Liver (tissue), 8 donors: ENCODE measurements at regions not wholly inside any gene's neighbourhood (a gene's known extent, or its start where the extent isn't known, plus 50 kb on each side); places are given as distances from the start of the nearest gene placed in this dataset.

Experiments
- DNase-seq: peaks from one replicate; pipeline ENCODE4 v3.0.0-alpha.2; 2017; ENCODE audit warnings: low spot score
- H3K27ac ChIP-seq, 2 donors: one replicate each; pipeline ENCODE4 v1.7.0; 2013; ENCODE audit warnings: inconsistent platforms in 2 of 2, low read length in 2 of 2, control low read depth in 1 of 2, low read depth in 1 of 2, mild to moderate bottlenecking in 1 of 2
- H3K27me3 ChIP-seq, 4 donors: one replicate each; pipeline versions ENCODE4 v1.6.1 to v1.7.0; 2013; ENCODE audit warnings: low read length in 3 of 4, inconsistent platforms in 1 of 4, mild to moderate bottlenecking in 1 of 4, moderate library complexity in 1 of 4; ENCODE audit not compliant: control insufficient read depth in 4 of 4, insufficient read depth in 4 of 4
- H3K36me3 ChIP-seq, 4 donors: one replicate each; pipeline versions ENCODE4 v1.6.1 to v1.7.0; 2013; ENCODE audit warnings: low read length in 3 of 4, mild to moderate bottlenecking in 3 of 4, low read depth in 1 of 4, moderate library complexity in 1 of 4; ENCODE audit not compliant: control insufficient read depth in 4 of 4, insufficient read depth in 3 of 4
- H3K4me1 ChIP-seq, 4 donors: one replicate each; pipeline versions ENCODE4 v1.6.1 to v1.7.0; 2013; ENCODE audit warnings: low read length in 3 of 4, mild to moderate bottlenecking in 3 of 4, moderate library complexity in 1 of 4; ENCODE audit not compliant: control insufficient read depth in 4 of 4, insufficient read depth in 4 of 4
- H3K4me3 ChIP-seq, 3 donors: one replicate each; pipeline versions ENCODE4 v1.6.1 to v1.7.0; 2013; ENCODE audit warnings: low read length in 3 of 3, control low read depth in 1 of 3, low read depth in 1 of 3, mild to moderate bottlenecking in 1 of 3
- H3K9ac ChIP-seq, 2 donors: one replicate each; pipeline ENCODE4 v1.7.0; 2013; ENCODE audit warnings: low read length in 2 of 2, mild to moderate bottlenecking in 2 of 2, moderate library complexity in 2 of 2, control low read depth in 1 of 2, low read depth in 1 of 2
- H3K9me3 ChIP-seq, 4 donors: one replicate each; pipeline versions ENCODE4 v1.6.1 to v1.7.0; 2013; ENCODE audit warnings: low read length in 3 of 4; ENCODE audit not compliant: control insufficient read depth in 4 of 4
- EGR1 ChIP-seq, 2 donors: IDR thresholded peaks; 2 replicates each; pipeline ENCODE4 v1.6.1; 2016 to 2018; ENCODE audit warnings: antibody characterized with exemption in 2 of 2, low read depth in 2 of 2
- FOXA1 ChIP-seq: IDR thresholded peaks from 2 replicates; pipeline ENCODE4 v1.6.1; 2016; ENCODE audit warnings: antibody characterized with exemption
- FOXA2 ChIP-seq: IDR thresholded peaks from 2 replicates; pipeline ENCODE4 v1.6.1; 2016; ENCODE audit warnings: antibody characterized with exemption
- GABPA ChIP-seq, 2 donors: IDR thresholded peaks in 1 of 2; conservative IDR thresholded peaks in 1 of 2; 2 replicates each; pipeline ENCODE4 v1.6.1; 2016; ENCODE audit warnings: antibody characterized with exemption in 2 of 2, mild to moderate bottlenecking in 1 of 2, moderate library complexity in 1 of 2
- HNF4A ChIP-seq, 2 donors: conservative IDR thresholded peaks; 2 replicates each; pipeline ENCODE4 v1.6.1; 2016; ENCODE audit warnings: antibody characterized with exemption in 2 of 2, mild to moderate bottlenecking in 2 of 2
- HNF4G ChIP-seq: IDR thresholded peaks from 2 replicates; pipeline ENCODE4 v1.6.1; 2016; ENCODE audit warnings: antibody characterized with exemption
- JUND ChIP-seq, 2 donors: IDR thresholded peaks; 2 replicates each; pipeline ENCODE4 v1.6.1; 2016; ENCODE audit warnings: antibody characterized with exemption in 2 of 2
- NR2F2 ChIP-seq: IDR thresholded peaks from 2 replicates; pipeline ENCODE4 v1.6.1; 2016; ENCODE audit warnings: antibody characterized with exemption
- RAD21 ChIP-seq, 2 donors: IDR thresholded peaks; 2 replicates each; pipeline ENCODE4 v1.6.1; 2016; ENCODE audit warnings: antibody characterized with exemption in 2 of 2, mild to moderate bottlenecking in 2 of 2
- RXRA ChIP-seq, 2 donors: IDR thresholded peaks; 2 replicates each; pipeline ENCODE4 v1.6.1; 2017 to 2018; ENCODE audit warnings: antibody characterized with exemption in 2 of 2, mild to moderate bottlenecking in 1 of 2
- SP1 ChIP-seq: IDR thresholded peaks from 2 replicates; pipeline ENCODE4 v1.6.1; 2018; ENCODE audit warnings: antibody characterized with exemption, mild to moderate bottlenecking
- TAF1 ChIP-seq: conservative IDR thresholded peaks from 2 replicates; pipeline ENCODE4 v1.6.1; 2016; ENCODE audit warnings: antibody characterized with exemption, mild to moderate bottlenecking
- YY1 ChIP-seq: IDR thresholded peaks from 2 replicates; pipeline ENCODE4 v1.6.1; 2016; ENCODE audit warnings: antibody characterized with exemption, mild to moderate bottlenecking
- WGBS: extraction: QIAGEN DNeasy Blood & Tissue Kit; methylation state at CpG from one replicate; pipeline ENCODE4 v1.1.7; 2013; 5-methylcytosine and 5-hydroxymethylcytosine counted together
- TF ChIP-seq, protein P1 (sequence below): IDR thresholded peaks from 2 replicates; pipeline ENCODE4 v1.6.1; 2016; ENCODE audit warnings: antibody characterized with exemption
- TF ChIP-seq, protein P2 (sequence below): IDR thresholded peaks from 2 replicates; pipeline ENCODE4 v1.6.1; 2016; ENCODE audit warnings: antibody characterized with exemption
- TF ChIP-seq, protein P3 (sequence below): IDR thresholded peaks from 2 replicates; pipeline ENCODE4 v1.6.1; 2016; ENCODE audit warnings: antibody characterized with exemption, mild to moderate bottlenecking
- TF ChIP-seq, protein P4 (sequence below): IDR thresholded peaks from 2 replicates; pipeline ENCODE4 v1.6.1; 2016; ENCODE audit warnings: antibody characterized with exemption
- TF ChIP-seq, protein P5 (sequence below): fragments of 150-350 bp; IDR thresholded peaks from 2 replicates; pipeline ENCODE4 v1.5.1; 2017; ENCODE audit warnings: improper control_type of control experiment, low read depth, low read length; ENCODE audit not compliant: missing input control
- donor health status: healthy.
- donor health status: healthy.
- donor health status: healthy.
- donor health status: healthy.
- donor health status: healthy.

DNA sequence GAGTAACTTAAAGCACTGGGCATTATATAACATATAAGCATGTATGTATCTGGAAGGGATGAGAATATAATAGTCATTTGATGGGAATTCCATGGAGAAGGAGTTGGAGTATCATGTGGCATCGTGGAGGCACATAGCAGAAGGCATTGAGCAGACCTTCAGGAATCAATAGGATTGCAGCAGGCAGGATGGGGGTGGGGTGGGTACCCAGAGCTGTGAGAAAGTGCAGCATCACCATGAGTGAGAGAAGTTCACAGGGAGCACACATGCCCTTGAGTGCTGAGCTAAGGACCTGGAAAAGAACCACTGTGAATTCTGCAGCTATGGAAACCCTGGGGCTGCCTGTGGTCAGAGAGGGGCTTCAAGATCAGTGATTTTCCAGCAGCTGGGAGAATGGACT is 57.3 kb downstream of the MED10 start:
- H3K9me3 ChIP-seq: peaks cover 0 to 2% (median 0%) of the 10 kb centered on the region in 4 donors
- no peaks in the 10 kb centered on the region for H3K36me3 ChIP-seq
- TF ChIP-seq SP1 (no peak), HNF4G (no peak), GABPA (IDR thresholded peaks at IDR 0.05 in 1 of 2, conservative IDR thresholded peaks at IDR 0.05 in 1 of 2) (no peak), NR2F2 (no peak), HNF4A (conservative IDR thresholded peaks at IDR 0.05) (no peak), EGR1 (IDR thresholded peaks at IDR 0.05; ENCODE audit: low read depth in 2 of 2) (no peak), FOXA2 (no peak), RXRA (IDR thresholded peaks at IDR 0.05) (no peak), JUND (IDR thresholded peaks at IDR 0.05) (no peak), YY1 (no peak), TAF1 (no peak), FOXA1 (no peak), RAD21 (IDR thresholded peaks at IDR 0.05) (no peak)
- TF ChIP-seq, protein P1, sequence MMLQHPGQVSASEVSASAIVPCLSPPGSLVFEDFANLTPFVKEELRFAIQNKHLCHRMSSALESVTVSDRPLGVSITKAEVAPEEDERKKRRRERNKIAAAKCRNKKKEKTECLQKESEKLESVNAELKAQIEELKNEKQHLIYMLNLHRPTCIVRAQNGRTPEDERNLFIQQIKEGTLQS: no peak
- TF ChIP-seq, protein P2, sequence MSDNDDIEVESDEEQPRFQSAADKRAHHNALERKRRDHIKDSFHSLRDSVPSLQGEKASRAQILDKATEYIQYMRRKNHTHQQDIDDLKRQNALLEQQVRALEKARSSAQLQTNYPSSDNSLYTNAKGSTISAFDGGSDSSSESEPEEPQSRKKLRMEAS: no peak
- TF ChIP-seq, protein P3, sequence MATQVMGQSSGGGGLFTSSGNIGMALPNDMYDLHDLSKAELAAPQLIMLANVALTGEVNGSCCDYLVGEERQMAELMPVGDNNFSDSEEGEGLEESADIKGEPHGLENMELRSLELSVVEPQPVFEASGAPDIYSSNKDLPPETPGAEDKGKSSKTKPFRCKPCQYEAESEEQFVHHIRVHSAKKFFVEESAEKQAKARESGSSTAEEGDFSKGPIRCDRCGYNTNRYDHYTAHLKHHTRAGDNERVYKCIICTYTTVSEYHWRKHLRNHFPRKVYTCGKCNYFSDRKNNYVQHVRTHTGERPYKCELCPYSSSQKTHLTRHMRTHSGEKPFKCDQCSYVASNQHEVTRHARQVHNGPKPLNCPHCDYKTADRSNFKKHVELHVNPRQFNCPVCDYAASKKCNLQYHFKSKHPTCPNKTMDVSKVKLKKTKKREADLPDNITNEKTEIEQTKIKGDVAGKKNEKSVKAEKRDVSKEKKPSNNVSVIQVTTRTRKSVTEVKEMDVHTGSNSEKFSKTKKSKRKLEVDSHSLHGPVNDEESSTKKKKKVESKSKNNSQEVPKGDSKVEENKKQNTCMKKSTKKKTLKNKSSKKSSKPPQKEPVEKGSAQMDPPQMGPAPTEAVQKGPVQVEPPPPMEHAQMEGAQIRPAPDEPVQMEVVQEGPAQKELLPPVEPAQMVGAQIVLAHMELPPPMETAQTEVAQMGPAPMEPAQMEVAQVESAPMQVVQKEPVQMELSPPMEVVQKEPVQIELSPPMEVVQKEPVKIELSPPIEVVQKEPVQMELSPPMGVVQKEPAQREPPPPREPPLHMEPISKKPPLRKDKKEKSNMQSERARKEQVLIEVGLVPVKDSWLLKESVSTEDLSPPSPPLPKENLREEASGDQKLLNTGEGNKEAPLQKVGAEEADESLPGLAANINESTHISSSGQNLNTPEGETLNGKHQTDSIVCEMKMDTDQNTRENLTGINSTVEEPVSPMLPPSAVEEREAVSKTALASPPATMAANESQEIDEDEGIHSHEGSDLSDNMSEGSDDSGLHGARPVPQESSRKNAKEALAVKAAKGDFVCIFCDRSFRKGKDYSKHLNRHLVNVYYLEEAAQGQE: no peak
- TF ChIP-seq, protein P4, sequence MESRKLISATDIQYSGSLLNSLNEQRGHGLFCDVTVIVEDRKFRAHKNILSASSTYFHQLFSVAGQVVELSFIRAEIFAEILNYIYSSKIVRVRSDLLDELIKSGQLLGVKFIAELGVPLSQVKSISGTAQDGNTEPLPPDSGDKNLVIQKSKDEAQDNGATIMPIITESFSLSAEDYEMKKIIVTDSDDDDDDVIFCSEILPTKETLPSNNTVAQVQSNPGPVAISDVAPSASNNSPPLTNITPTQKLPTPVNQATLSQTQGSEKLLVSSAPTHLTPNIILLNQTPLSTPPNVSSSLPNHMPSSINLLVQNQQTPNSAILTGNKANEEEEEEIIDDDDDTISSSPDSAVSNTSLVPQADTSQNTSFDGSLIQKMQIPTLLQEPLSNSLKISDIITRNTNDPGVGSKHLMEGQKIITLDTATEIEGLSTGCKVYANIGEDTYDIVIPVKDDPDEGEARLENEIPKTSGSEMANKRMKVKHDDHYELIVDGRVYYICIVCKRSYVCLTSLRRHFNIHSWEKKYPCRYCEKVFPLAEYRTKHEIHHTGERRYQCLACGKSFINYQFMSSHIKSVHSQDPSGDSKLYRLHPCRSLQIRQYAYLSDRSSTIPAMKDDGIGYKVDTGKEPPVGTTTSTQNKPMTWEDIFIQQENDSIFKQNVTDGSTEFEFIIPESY: no peak
- DNase-seq: no peak
- no peaks in the 10 kb centered on the region for H3K27me3 ChIP-seq
- no peak overlapping the region for H3K27ac ChIP-seq
- H3K4me3 ChIP-seq: no peak overlapping the region
- H3K4me1 ChIP-seq: no peaks in the 10 kb centered on the region
- WGBS: 67% methylated on average over 1 of the region's 1 CpG
- no peak overlapping the region for H3K9ac ChIP-seq

DNA sequence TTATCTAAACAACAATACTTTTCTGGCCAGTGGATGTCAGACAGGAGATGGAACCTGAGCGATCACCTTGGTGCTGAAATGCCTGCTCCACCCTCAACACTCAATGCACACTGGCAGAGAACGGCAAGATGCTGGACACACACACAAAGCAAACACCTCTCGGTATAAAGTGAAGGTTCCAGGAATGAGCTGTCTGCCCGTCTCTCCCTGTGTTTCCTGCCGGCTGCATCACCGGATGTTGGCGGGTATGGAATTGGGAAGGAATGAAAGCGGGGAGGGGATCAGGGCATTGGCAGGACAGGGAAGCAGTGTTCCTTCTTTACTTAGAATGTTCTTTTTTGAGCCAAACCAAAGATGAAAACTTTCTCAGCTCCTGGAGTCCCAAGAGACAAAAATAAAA is 59.2 kb downstream of the MED10 start:
- Histone ChIP-seq H3K9ac (no peak overlapping the region), H3K36me3 (no peaks in the 10 kb centered on the region), H3K27me3 (no peaks in the 10 kb centered on the region), H3K27ac (no peak overlapping the region), H3K9me3 (peaks cover 0 to 2% (median 0%) of the 10 kb centered on the region in 4 donors), H3K4me3 (no peak overlapping the region), H3K4me1 (no peaks in the 10 kb centered on the region)
- DNase-seq: no peak
- WGBS: 85% methylated on average over 8 of the region's 8 CpGs
- no peak for TF ChIP-seq GABPA (IDR thresholded peaks at IDR 0.05 in 1 of 2, conservative IDR thresholded peaks at IDR 0.05 in 1 of 2)
- TF ChIP-seq, protein P3: no peak
- no peak for TF ChIP-seq HNF4A (conservative IDR thresholded peaks at IDR 0.05)
- TF ChIP-seq, protein P1: no peak
- TF ChIP-seq, protein P5, sequence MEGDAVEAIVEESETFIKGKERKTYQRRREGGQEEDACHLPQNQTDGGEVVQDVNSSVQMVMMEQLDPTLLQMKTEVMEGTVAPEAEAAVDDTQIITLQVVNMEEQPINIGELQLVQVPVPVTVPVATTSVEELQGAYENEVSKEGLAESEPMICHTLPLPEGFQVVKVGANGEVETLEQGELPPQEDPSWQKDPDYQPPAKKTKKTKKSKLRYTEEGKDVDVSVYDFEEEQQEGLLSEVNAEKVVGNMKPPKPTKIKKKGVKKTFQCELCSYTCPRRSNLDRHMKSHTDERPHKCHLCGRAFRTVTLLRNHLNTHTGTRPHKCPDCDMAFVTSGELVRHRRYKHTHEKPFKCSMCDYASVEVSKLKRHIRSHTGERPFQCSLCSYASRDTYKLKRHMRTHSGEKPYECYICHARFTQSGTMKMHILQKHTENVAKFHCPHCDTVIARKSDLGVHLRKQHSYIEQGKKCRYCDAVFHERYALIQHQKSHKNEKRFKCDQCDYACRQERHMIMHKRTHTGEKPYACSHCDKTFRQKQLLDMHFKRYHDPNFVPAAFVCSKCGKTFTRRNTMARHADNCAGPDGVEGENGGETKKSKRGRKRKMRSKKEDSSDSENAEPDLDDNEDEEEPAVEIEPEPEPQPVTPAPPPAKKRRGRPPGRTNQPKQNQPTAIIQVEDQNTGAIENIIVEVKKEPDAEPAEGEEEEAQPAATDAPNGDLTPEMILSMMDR: no peak
- no peak for TF ChIP-seq SP1
- no peak for TF ChIP-seq FOXA1
- no peak for TF ChIP-seq RXRA (IDR thresholded peaks at IDR 0.05)
